IMR-90 (cell line): ENCODE measurements at regions not wholly inside any gene's neighbourhood (a gene's known extent, or its start where the extent isn't known, plus 50 kb on each side); places are given as distances from the start of the nearest gene placed in this dataset.
A peak's percentile ranks its signal among the peaks of the same experiment; 100 is the strongest.

ENCODE experiments used
- CTCF ChIP-seq: conservative IDR thresholded peaks from 2 replicates; pipeline ENCODE4 v1.5.1; 2012; ENCODE audit warnings: mild to moderate bottlenecking, low read depth, low read length, improper control_type of control experiment
- ELK1 ChIP-seq: fragments of 150-350 bp; IDR thresholded peaks from 2 replicates; pipeline ENCODE4 v1.6.1; 2016; ENCODE audit warnings: low read depth, mild to moderate bottlenecking, low read length, moderate library complexity, borderline replicate concordance
- POLR2A ChIP-seq: IDR thresholded peaks from 2 replicates; pipeline ENCODE4 v1.6.1; 2012; ENCODE audit warnings: mild to moderate bottlenecking, low read depth, low read length
- RFX5 ChIP-seq: IDR thresholded peaks from 2 replicates; pipeline ENCODE4 v1.8.0; 2012; ENCODE audit warnings: low read depth, mild to moderate bottlenecking, low read length, moderate library complexity

- TF ChIP-seq POLR2A (no peak), ELK1 (no peak), RFX5 (no peak), CTCF (0 out of 2 replicates have a peak, but pooled peaks have one; percentile 14)
Observed at GRCh38 chr6:22471132-22471690, 98.2 kb upstream of the HDGFL1 start.
